Uterus (tissue), 3 donors: ENCODE measurements at regions not wholly inside any gene's neighbourhood (a gene's known extent, or its start where the extent isn't known, plus 50 kb on each side); places are given as distances from the start of the nearest gene placed in this dataset.

ENCODE experiments used
- DNase-seq, 2 donors: peaks; one replicate each; pipeline ENCODE4 v3.0.0-alpha.2; 2019 to 2020
- H3K27ac ChIP-seq, 2 donors: fragments of 200-600 bp; sonication (generic); 1 replicate in 1 of 2; 2 replicates in 1 of 2; pipeline ENCODE4 v1.5.1; 2016 to 2018
- H3K27me3 ChIP-seq, 2 donors: fragments of 200-600 bp; sonication (generic); one replicate each; pipeline ENCODE4 v1.5.1; 2018 to 2019; ENCODE audit warnings: control low read depth in 1 of 2
- H3K36me3 ChIP-seq, 2 donors: fragments of 200-600 bp; sonication (generic); one replicate each; pipeline ENCODE4 v1.5.1; 2019; ENCODE audit warnings: control low read depth in 1 of 2
- H3K4me1 ChIP-seq, 2 donors: fragments of 200-600 bp; sonication (generic); one replicate each; pipeline ENCODE4 v1.5.1; 2018 to 2019; ENCODE audit warnings: control low read depth in 1 of 2
- H3K4me3 ChIP-seq, 2 donors: fragments of 200-600 bp; sonication (generic); 1 replicate in 1 of 2; 2 replicates in 1 of 2; pipeline ENCODE4 v1.5.1; 2018 to 2019; ENCODE audit warnings: mild to moderate bottlenecking in 1 of 2
- H3K9me3 ChIP-seq, 2 donors: fragments of 200-600 bp; sonication (generic); one replicate each; pipeline ENCODE4 v1.5.1; 2019; ENCODE audit warnings: control low read depth in 1 of 2
- POLR2A ChIP-seq, 2 donors: fragments of 450-650 bp; IDR thresholded peaks; one replicate each; pipeline ENCODE4 v1.6.1; 2016; ENCODE audit warnings: antibody characterized with exemption in 2 of 2, mild to moderate bottlenecking in 1 of 2, moderate library complexity in 1 of 2
- intact Hi-C: fragments of 100-400 bp; cut with DNase I; formaldehyde crosslinking; loops from one replicate; pipeline ENCODE4 v1.15.1; 2023; ENCODE audit warnings: low total_unique reads
- TF ChIP-seq, protein P1 (sequence below), 4 experiments: fragments of 200-600 bp in 2 of 4; fragments of 450-650 bp in 2 of 4; sonication (generic) in 2 of 4; IDR thresholded peaks; one replicate each; pipeline ENCODE4 v1.5.1; 2016 to 2019; ENCODE audit warnings: antibody characterized with exemption in 4 of 4, mild to moderate bottlenecking in 2 of 4, moderate library complexity in 1 of 4
- donor health status: DM: yes; HTN: yes; CAD: no.

GRCh38 chr1:98342566-98342965 is 319.0 kb upstream of the SNX7 start:
- Histone ChIP-seq H3K4me1 (no peaks in the 10 kb centered on the region), H3K27ac (no peak overlapping the region), H3K36me3 (no peaks in the 10 kb centered on the region), H3K4me3 (no peak overlapping the region), H3K27me3 (no peaks in the 10 kb centered on the region), H3K9me3 (no peaks in the 10 kb centered on the region)
- no peak for TF ChIP-seq POLR2A (IDR thresholded peaks at IDR 0.05)
- TF ChIP-seq, protein P1, sequence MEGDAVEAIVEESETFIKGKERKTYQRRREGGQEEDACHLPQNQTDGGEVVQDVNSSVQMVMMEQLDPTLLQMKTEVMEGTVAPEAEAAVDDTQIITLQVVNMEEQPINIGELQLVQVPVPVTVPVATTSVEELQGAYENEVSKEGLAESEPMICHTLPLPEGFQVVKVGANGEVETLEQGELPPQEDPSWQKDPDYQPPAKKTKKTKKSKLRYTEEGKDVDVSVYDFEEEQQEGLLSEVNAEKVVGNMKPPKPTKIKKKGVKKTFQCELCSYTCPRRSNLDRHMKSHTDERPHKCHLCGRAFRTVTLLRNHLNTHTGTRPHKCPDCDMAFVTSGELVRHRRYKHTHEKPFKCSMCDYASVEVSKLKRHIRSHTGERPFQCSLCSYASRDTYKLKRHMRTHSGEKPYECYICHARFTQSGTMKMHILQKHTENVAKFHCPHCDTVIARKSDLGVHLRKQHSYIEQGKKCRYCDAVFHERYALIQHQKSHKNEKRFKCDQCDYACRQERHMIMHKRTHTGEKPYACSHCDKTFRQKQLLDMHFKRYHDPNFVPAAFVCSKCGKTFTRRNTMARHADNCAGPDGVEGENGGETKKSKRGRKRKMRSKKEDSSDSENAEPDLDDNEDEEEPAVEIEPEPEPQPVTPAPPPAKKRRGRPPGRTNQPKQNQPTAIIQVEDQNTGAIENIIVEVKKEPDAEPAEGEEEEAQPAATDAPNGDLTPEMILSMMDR (IDR thresholded peaks at IDR 0.05) = no peak
- intact Hi-C loops = no loop called here
- no peak for DNase-seq

DNA sequence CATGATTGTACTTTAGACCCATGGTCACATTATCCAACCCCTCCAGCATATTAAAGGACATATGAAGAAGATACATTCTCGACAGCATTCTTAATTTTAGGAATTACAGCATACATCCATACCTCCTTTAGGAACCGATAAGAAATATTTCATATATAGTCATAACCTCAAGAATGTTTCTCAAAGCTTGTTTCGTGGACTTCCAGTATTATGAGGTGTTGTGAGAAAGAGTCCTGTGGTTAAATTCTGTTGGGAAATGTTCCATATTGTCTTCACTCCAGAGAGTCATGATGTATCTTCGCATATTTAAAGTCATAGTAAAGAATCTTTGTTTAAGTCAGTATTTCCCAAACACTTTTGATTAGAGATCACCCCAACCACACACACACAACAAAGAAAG is 321.0 kb upstream of the SNX7 start:
- Histone ChIP-seq H3K36me3 (no peaks in the 10 kb centered on the region), H3K4me1 (no peaks in the 10 kb centered on the region), H3K9me3 (no peaks in the 10 kb centered on the region), H3K27me3 (no peaks in the 10 kb centered on the region), H3K4me3 (no peak overlapping the region), H3K27ac (no peak overlapping the region)
- intact Hi-C loops = no loop called here
- DNase-seq = no peak
- TF ChIP-seq, protein P1 (IDR thresholded peaks at IDR 0.05) = no peak
- no peak for TF ChIP-seq POLR2A (IDR thresholded peaks at IDR 0.05)

- DNase-seq = no peak
- H3K4me3 ChIP-seq = no peak overlapping the region
- H3K27ac ChIP-seq = no peak overlapping the region
- no peaks in the 10 kb centered on the region for H3K27me3 ChIP-seq
- H3K9me3 ChIP-seq = no peaks in the 10 kb centered on the region
- no peaks in the 10 kb centered on the region for H3K4me1 ChIP-seq
- intact Hi-C loops = no loop called here
- no peak for TF ChIP-seq POLR2A (IDR thresholded peaks at IDR 0.05)
- TF ChIP-seq, protein P1 (IDR thresholded peaks at IDR 0.05) = no peak
- H3K36me3 ChIP-seq = no peaks in the 10 kb centered on the region
Observed at GRCh38 chr1:98336472-98337083, 324.9 kb upstream of the SNX7 start.

DNA sequence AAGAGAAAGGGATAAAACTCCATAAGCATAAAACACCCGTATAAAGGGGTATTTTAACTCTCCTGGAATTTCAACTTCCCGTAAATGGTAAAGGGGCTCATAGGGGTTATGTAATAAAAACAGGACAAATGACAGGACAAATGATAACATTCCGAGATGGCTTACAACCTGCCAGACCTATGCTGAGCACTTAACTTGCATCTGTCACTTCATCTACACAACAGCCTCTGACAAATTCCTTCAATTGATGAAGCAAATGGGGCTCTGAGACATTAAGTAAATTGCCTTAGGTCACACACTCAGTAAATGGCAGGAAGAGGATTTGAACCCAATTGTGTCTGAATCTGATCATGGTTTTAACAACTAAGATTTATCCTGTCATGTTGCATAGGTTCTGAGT is 327.6 kb upstream of the SNX7 start:
- TF ChIP-seq, protein P1 (IDR thresholded peaks at IDR 0.05) = no peak
- TF ChIP-seq POLR2A (IDR thresholded peaks at IDR 0.05) = no peak
- Histone ChIP-seq H3K36me3 (no peaks in the 10 kb centered on the region), H3K27ac (no peak overlapping the region), H3K27me3 (no peaks in the 10 kb centered on the region), H3K4me3 (no peak overlapping the region), H3K9me3 (no peaks in the 10 kb centered on the region), H3K4me1 (no peaks in the 10 kb centered on the region)
- intact Hi-C loops = no loop called here
- no peak for DNase-seq

DNA sequence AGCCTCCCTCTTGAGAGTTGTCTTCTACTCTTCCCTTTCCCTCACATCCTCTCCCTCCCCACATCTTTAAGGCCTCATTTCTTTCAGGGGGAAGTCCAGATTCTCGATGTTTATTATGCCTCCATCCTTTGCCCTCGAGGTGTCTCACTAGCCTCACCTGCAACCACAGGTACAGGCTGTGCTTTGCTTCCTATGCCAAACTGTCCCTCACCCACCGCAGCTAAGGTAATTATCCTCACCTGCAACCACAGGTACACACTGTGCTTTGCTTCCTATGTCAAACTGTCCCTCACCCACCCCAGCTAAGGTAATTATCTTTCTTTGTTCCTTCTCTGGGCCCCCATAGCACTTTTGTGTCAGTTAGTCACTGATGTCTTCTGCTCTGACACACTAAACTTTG is 328.1 kb upstream of the SNX7 start:
- no peaks in the 10 kb centered on the region for H3K9me3 ChIP-seq
- H3K27ac ChIP-seq = no peak overlapping the region
- TF ChIP-seq, protein P1 (IDR thresholded peaks at IDR 0.05) = no peak
- TF ChIP-seq POLR2A (IDR thresholded peaks at IDR 0.05) = no peak
- no peaks in the 10 kb centered on the region for H3K4me1 ChIP-seq
- intact Hi-C loops = no loop called here
- H3K36me3 ChIP-seq = no peaks in the 10 kb centered on the region
- H3K27me3 ChIP-seq = no peaks in the 10 kb centered on the region
- no peak for DNase-seq
- H3K4me3 ChIP-seq = no peak overlapping the region
